ENCODE measurements at regions not wholly inside any gene's neighbourhood (a gene's known extent, or its start where the extent isn't known, plus 50 kb on each side); places are given as distances from the start of the nearest gene placed in this dataset.

DNA sequence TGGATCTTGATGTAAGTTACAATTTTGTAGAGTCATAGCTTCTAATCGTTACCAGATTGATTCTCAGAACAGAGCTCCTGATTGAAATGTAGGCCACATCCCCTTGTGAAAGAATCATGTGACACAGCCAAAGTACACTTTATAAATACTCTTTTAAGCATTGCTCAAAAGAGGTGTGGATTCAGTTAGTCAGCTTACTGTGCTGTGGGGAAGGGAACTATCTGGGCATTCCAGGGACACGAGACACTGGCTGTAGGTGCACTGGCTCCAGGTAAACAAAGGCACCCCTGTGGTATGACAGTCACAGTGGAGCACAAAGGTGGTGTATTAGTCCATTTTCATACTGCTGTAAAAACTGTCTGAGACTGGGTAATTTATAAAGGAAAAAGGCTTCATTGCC, 222.8 kb downstream of the LIG4 start:
- ChIA-PET POLR2A (interaction anchor here (0.7 kb wide), 1 partner anchor 15 kb away, joined by 5 read pairs; no protein-coding TSS in a partner anchor), CTCF (interaction anchor here (0.5 kb wide), 1 partner anchor 444 kb away, joined by 4 read pairs; no protein-coding TSS in a partner anchor)
- DNase-seq (ENCODE audit: unreplicated experiment) = no peak
- no peaks in the 10 kb centered on the region for H3K4me1 Mint-ChIP-seq (ENCODE audit: insufficient read depth, unreplicated experiment)
- no peak overlapping the region for H3K27ac Mint-ChIP-seq (ENCODE audit: low read depth, unreplicated experiment)
- intact Hi-C loops (cut with micrococcal nuclease) = no loop called here
- no TSS peak for BruUV-seq (replicated peaks)
- H3K27me3 Mint-ChIP-seq (ENCODE audit: insufficient read depth, unreplicated experiment) = no peaks in the 10 kb centered on the region
- H3K36me3 Mint-ChIP-seq (ENCODE audit: insufficient read depth, unreplicated experiment) = no peaks in the 10 kb centered on the region
- peaks cover 28% of the 10 kb centered on the region for H3K9me3 Mint-ChIP-seq (ENCODE audit: unreplicated experiment)
- H3K4me3 Mint-ChIP-seq (ENCODE audit: unreplicated experiment) = no peak overlapping the region
- TF ChIP-seq, protein P1, sequence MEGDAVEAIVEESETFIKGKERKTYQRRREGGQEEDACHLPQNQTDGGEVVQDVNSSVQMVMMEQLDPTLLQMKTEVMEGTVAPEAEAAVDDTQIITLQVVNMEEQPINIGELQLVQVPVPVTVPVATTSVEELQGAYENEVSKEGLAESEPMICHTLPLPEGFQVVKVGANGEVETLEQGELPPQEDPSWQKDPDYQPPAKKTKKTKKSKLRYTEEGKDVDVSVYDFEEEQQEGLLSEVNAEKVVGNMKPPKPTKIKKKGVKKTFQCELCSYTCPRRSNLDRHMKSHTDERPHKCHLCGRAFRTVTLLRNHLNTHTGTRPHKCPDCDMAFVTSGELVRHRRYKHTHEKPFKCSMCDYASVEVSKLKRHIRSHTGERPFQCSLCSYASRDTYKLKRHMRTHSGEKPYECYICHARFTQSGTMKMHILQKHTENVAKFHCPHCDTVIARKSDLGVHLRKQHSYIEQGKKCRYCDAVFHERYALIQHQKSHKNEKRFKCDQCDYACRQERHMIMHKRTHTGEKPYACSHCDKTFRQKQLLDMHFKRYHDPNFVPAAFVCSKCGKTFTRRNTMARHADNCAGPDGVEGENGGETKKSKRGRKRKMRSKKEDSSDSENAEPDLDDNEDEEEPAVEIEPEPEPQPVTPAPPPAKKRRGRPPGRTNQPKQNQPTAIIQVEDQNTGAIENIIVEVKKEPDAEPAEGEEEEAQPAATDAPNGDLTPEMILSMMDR (IDR thresholded peaks at IDR 0.05; ENCODE audit: unreplicated experiment) = no peak

DNA sequence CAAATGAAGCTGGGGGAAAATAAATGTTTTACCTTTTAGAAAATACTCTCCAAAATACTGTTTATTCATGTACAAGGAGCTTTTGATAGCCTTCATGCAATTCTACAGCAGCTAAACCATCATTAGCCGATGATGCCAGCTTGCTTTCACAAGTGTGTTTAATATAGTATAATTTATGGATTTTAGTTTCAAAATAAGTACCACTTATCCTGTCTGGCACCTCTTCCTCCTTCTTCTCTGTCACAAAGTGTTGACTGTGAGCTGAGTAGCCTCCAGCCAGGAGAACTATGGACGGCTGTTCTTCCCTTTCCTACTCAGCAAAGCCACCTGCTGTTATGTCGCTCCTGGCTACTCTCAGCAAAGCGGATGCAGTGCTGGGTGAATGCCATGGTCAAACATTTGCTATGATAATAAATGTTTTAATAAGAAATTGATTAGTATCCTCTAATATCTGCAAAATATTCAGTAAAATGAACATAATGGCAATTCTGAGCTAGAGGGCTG, 238.2 kb downstream of the LIG4 start:
- Mint-ChIP-seq H3K4me3 (ENCODE audit: unreplicated experiment) (no peak overlapping the region), H3K36me3 (ENCODE audit: insufficient read depth, unreplicated experiment) (no peaks in the 10 kb centered on the region), H3K4me1 (ENCODE audit: insufficient read depth, unreplicated experiment) (no peaks in the 10 kb centered on the region), H3K9me3 (ENCODE audit: unreplicated experiment) (peaks cover 26% of the 10 kb centered on the region), H3K27ac (ENCODE audit: low read depth, unreplicated experiment) (no peak overlapping the region), H3K27me3 (ENCODE audit: insufficient read depth, unreplicated experiment) (no peaks in the 10 kb centered on the region)
- CTCF ChIA-PET = no interaction called here
- intact Hi-C loops (cut with micrococcal nuclease) = no loop called here
- POLR2A ChIA-PET = interaction anchor here (0.5 kb wide), 1 partner anchor 15 kb away, joined by 5 read pairs; no protein-coding TSS in a partner anchor
- TF ChIP-seq, protein P1 (IDR thresholded peaks at IDR 0.05; ENCODE audit: unreplicated experiment) = no peak
- no TSS peak for BruUV-seq (replicated peaks)
- no peak for DNase-seq (ENCODE audit: unreplicated experiment)

DNA sequence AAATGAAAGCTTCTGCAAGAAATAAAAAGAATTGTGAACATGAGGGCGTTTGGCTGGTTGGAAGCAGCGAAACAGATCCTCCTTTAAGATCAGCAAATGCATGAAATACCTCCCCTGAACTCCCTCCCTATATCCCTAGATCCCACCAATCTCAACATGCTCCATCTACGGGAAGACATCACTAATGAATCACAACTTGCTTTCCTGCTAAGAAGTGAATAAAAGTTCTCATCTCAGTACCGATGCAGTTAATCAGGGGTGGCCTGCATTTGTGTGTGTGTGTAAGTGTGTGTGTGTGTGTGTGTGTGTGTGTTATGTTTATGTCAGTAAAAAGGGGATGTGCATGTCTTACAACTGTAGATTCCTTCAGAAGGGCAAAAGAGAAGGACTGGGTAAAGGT, 238.7 kb downstream of the LIG4 start:
- no peak overlapping the region for H3K27ac Mint-ChIP-seq (ENCODE audit: low read depth, unreplicated experiment)
- peaks cover 26% of the 10 kb centered on the region for H3K9me3 Mint-ChIP-seq (ENCODE audit: unreplicated experiment)
- TF ChIP-seq, protein P1 (IDR thresholded peaks at IDR 0.05; ENCODE audit: unreplicated experiment) = no peak
- no peaks in the 10 kb centered on the region for H3K4me1 Mint-ChIP-seq (ENCODE audit: insufficient read depth, unreplicated experiment)
- no peak overlapping the region for H3K4me3 Mint-ChIP-seq (ENCODE audit: unreplicated experiment)
- DNase-seq (ENCODE audit: unreplicated experiment) = no peak
- ChIA-PET CTCF (no interaction called here), POLR2A (no interaction called here)
- BruUV-seq (replicated peaks) = no TSS peak
- H3K27me3 Mint-ChIP-seq (ENCODE audit: insufficient read depth, unreplicated experiment) = no peaks in the 10 kb centered on the region
- H3K36me3 Mint-ChIP-seq (ENCODE audit: insufficient read depth, unreplicated experiment) = no peaks in the 10 kb centered on the region
- intact Hi-C loops (cut with micrococcal nuclease) = no loop called here

DNA sequence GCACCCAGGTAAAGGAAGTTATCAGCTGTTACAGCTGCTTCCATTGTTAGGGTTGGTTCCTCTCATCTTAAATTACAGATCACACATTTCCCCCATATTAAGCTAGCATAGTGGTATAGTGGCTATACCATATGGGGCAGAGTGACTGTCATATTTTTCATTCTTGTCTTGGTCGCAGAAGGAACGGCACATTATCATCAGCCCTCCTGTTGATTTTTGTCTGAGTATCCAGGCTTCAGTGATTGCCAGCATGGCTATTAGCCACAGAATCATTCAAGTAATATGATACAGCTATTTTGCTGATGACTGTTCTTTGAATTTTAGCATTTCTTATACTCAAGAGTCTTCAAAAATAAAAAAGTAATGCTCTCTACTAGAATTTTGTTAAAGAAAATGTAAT, 240.9 kb downstream of the LIG4 start:
- H3K9me3 Mint-ChIP-seq (ENCODE audit: unreplicated experiment) = peaks cover 26% of the 10 kb centered on the region
- H3K4me3 Mint-ChIP-seq (ENCODE audit: unreplicated experiment) = no peak overlapping the region
- no peaks in the 10 kb centered on the region for H3K4me1 Mint-ChIP-seq (ENCODE audit: insufficient read depth, unreplicated experiment)
- no peaks in the 10 kb centered on the region for H3K27me3 Mint-ChIP-seq (ENCODE audit: insufficient read depth, unreplicated experiment)
- DNase-seq (ENCODE audit: unreplicated experiment) = no peak
- CTCF ChIA-PET = no interaction called here
- no TSS peak for BruUV-seq (replicated peaks)
- intact Hi-C loops (cut with micrococcal nuclease) = no loop called here
- H3K27ac Mint-ChIP-seq (ENCODE audit: low read depth, unreplicated experiment) = no peak overlapping the region
- POLR2A ChIA-PET = no interaction called here
- TF ChIP-seq, protein P1 (IDR thresholded peaks at IDR 0.05; ENCODE audit: unreplicated experiment) = no peak
- no peaks in the 10 kb centered on the region for H3K36me3 Mint-ChIP-seq (ENCODE audit: insufficient read depth, unreplicated experiment)

All from MCF 10A (cell line).